BLaER1 treated with 17β-estradiol and CSF1 and Interleukin-3, amounts not matched to agents 10 nM and 100 nM (cell line): ENCODE measurements at regions not wholly inside any gene's neighbourhood (a gene's known extent, or its start where the extent isn't known, plus 50 kb on each side); places are given as distances from the start of the nearest gene placed in this dataset.
"Not testable (repeated sequence)": the region's sequence is repeated elsewhere in the genome, so short reads cannot be mapped to it uniquely, and the experiment has no call there.

Experiments
- H3K27ac ChIP-seq, 11 experiments: shearing (Covaris generic); formaldehyde crosslinking; 2 replicates each; pipeline ENCODE4 v1.8.1; 2022
- H3K27me3 ChIP-seq, 11 experiments: shearing (Covaris generic); formaldehyde crosslinking; 2 replicates each; pipeline ENCODE4 v1.8.1; 2022
- H3K36me3 ChIP-seq, 11 experiments: shearing (Covaris generic); formaldehyde crosslinking; 2 replicates each; pipeline ENCODE4 v1.8.1; 2022
- H3K4me1 ChIP-seq, 10 experiments: shearing (Covaris generic); formaldehyde crosslinking; 2 replicates each; pipeline ENCODE4 v1.8.1; 2022
- H3K4me2 ChIP-seq, 11 experiments: shearing (Covaris generic); formaldehyde crosslinking; 2 replicates each; pipeline ENCODE4 v1.8.1; 2022
- H3K4me3 ChIP-seq, 10 experiments: shearing (Covaris generic); formaldehyde crosslinking; 2 replicates each; pipeline ENCODE4 v1.8.1; 2022
- H3K9ac ChIP-seq, 11 experiments: shearing (Covaris generic); formaldehyde crosslinking; 2 replicates each; pipeline ENCODE4 v1.8.1; 2022
- H3K9me3 ChIP-seq, 11 experiments: shearing (Covaris generic); formaldehyde crosslinking; replicated peaks in 1 of 11; 2 replicates each; pipeline ENCODE4 v1.8.1; 2022
- H4K20me1 ChIP-seq, 11 experiments: shearing (Covaris generic); formaldehyde crosslinking; 2 replicates each; pipeline ENCODE4 v1.8.1; 2022
- Cebpa-rat ChIP-seq, 11 experiments: shearing (Covaris generic); IDR thresholded peaks; 2 replicates each; pipeline ENCODE4 v1.8.1; 2022

- H3K4me3 ChIP-seq = no peak overlapping the region
- H3K9ac ChIP-seq = no peak overlapping the region
- no peak overlapping the region for H3K27ac ChIP-seq
- no peaks in the 10 kb centered on the region for H3K4me1 ChIP-seq
- no peaks in the 10 kb centered on the region for H4K20me1 ChIP-seq
- no peak for TF ChIP-seq Cebpa-rat (IDR thresholded peaks at IDR 0.05)
- no peaks in the 10 kb centered on the region for H3K9me3 ChIP-seq
- no peaks in the 10 kb centered on the region for H3K36me3 ChIP-seq
- H3K27me3 ChIP-seq = no peaks in the 10 kb centered on the region
- H3K4me2 ChIP-seq = no peak overlapping the region
These were observed 325.7 kb downstream of the TLL1 start for GRCh38 chr4:166198516-166199310.

GRCh38 chr4:166202991-166203390, 330.0 kb downstream of the TLL1 start:
- no peaks in the 10 kb centered on the region for H3K27me3 ChIP-seq
- H3K27ac ChIP-seq = no peak overlapping the region
- no peak overlapping the region for H3K4me3 ChIP-seq
- TF ChIP-seq Cebpa-rat (IDR thresholded peaks at IDR 0.05) = no peak
- no peaks in the 10 kb centered on the region for H3K4me1 ChIP-seq
- no peak overlapping the region for H3K9ac ChIP-seq
- no peaks in the 10 kb centered on the region for H3K36me3 ChIP-seq
- H4K20me1 ChIP-seq = no peaks in the 10 kb centered on the region
- no peaks in the 10 kb centered on the region for H3K9me3 ChIP-seq
- no peak overlapping the region for H3K4me2 ChIP-seq

GRCh38 chr4:166212326-166212725, 339.3 kb downstream of the TLL1 start:
- not testable (repeated sequence) for H3K36me3 ChIP-seq, H4K20me1 ChIP-seq, H3K9ac ChIP-seq, H3K4me3 ChIP-seq, H3K4me2 ChIP-seq, H3K27me3 ChIP-seq, H3K4me1 ChIP-seq, H3K27ac ChIP-seq
- peaks cover 30 to 41% (median 38%) of the 10 kb centered on the region in 11 experiments for H3K9me3 ChIP-seq

GRCh38 chr4:166222271-166222670, 349.2 kb downstream of the TLL1 start:
- Histone ChIP-seq H3K36me3 (no peaks in the 10 kb centered on the region), H3K27ac (no peak overlapping the region), H3K9me3 (peaks cover 0 to 6% (median 5%) of the 10 kb centered on the region in 11 experiments; a peak in 19 of 22 replicates), H4K20me1 (no peaks in the 10 kb centered on the region), H3K4me2 (no peak overlapping the region), H3K9ac (no peak overlapping the region), H3K4me1 (no peaks in the 10 kb centered on the region), H3K4me3 (no peak overlapping the region), H3K27me3 (no peaks in the 10 kb centered on the region)
- TF ChIP-seq Cebpa-rat (IDR thresholded peaks at IDR 0.05) = no peak

GRCh38 chr4:166228112-166228511, 355.1 kb downstream of the TLL1 start:
- H3K27me3 ChIP-seq = no peaks in the 10 kb centered on the region
- peaks cover 6 to 17% (median 16%) of the 10 kb centered on the region in 11 experiments; a peak in 19 of 22 replicates for H3K9me3 ChIP-seq
- H3K4me1 ChIP-seq = no peaks in the 10 kb centered on the region
- no peak overlapping the region for H3K9ac ChIP-seq
- H3K36me3 ChIP-seq = no peaks in the 10 kb centered on the region
- TF ChIP-seq Cebpa-rat (IDR thresholded peaks at IDR 0.05) = no peak
- no peaks in the 10 kb centered on the region for H4K20me1 ChIP-seq
- no peak overlapping the region for H3K4me2 ChIP-seq
- no peak overlapping the region for H3K27ac ChIP-seq
- no peak overlapping the region for H3K4me3 ChIP-seq

- peaks cover 6 to 17% (median 16%) of the 10 kb centered on the region in 11 experiments; a peak in 19 of 22 replicates for H3K9me3 ChIP-seq
- H3K4me1 ChIP-seq = no peaks in the 10 kb centered on the region
- no peaks in the 10 kb centered on the region; a peak in 1 of 22 replicates for H4K20me1 ChIP-seq
- no peaks in the 10 kb centered on the region for H3K27me3 ChIP-seq
- H3K36me3 ChIP-seq = no peaks in the 10 kb centered on the region
- no peak for TF ChIP-seq Cebpa-rat (IDR thresholded peaks at IDR 0.05)
- no peak overlapping the region for H3K4me2 ChIP-seq
- no peak overlapping the region for H3K27ac ChIP-seq
- no peak overlapping the region for H3K4me3 ChIP-seq
- H3K9ac ChIP-seq = no peak overlapping the region
These were observed 356.8 kb downstream of the TLL1 start for GRCh38 chr4:166229799-166230198.

GRCh38 chr4:166230841-166231240, 357.8 kb downstream of the TLL1 start:
- no peak for TF ChIP-seq Cebpa-rat (IDR thresholded peaks at IDR 0.05)
- no peaks in the 10 kb centered on the region for H3K27me3 ChIP-seq
- H3K27ac ChIP-seq = no peak overlapping the region
- no peaks in the 10 kb centered on the region for H3K36me3 ChIP-seq
- H3K9ac ChIP-seq = no peak overlapping the region
- H3K4me2 ChIP-seq = no peak overlapping the region
- peaks cover 6 to 17% (median 16%) of the 10 kb centered on the region in 11 experiments; a peak in 19 of 22 replicates for H3K9me3 ChIP-seq
- H3K4me1 ChIP-seq = no peaks in the 10 kb centered on the region
- no peaks in the 10 kb centered on the region; a peak in 1 of 22 replicates for H4K20me1 ChIP-seq
- H3K4me3 ChIP-seq = no peak overlapping the region

GRCh38 chr4:166239354-166239753, 366.3 kb downstream of the TLL1 start:
- TF ChIP-seq Cebpa-rat (IDR thresholded peaks at IDR 0.05) = no peak
- H3K36me3 ChIP-seq = no peaks in the 10 kb centered on the region
- H3K9me3 ChIP-seq = no peaks in the 10 kb centered on the region
- H3K4me1 ChIP-seq = no peaks in the 10 kb centered on the region
- no peak overlapping the region for H3K27ac ChIP-seq
- no peak overlapping the region for H3K9ac ChIP-seq
- no peaks in the 10 kb centered on the region for H3K27me3 ChIP-seq
- H4K20me1 ChIP-seq = no peaks in the 10 kb centered on the region; a peak in 2 of 22 replicates
- H3K4me2 ChIP-seq = no peak overlapping the region
- no peak overlapping the region for H3K4me3 ChIP-seq

GRCh38 chr4:166252487-166253402, 379.7 kb downstream of the TLL1 start:
- H3K9me3 ChIP-seq = no peaks in the 10 kb centered on the region
- H3K27ac ChIP-seq = no peak overlapping the region
- no peaks in the 10 kb centered on the region for H3K27me3 ChIP-seq
- H3K4me3 ChIP-seq = no peak overlapping the region
- H3K36me3 ChIP-seq = no peaks in the 10 kb centered on the region
- H4K20me1 ChIP-seq = no peaks in the 10 kb centered on the region
- no peak for TF ChIP-seq Cebpa-rat (IDR thresholded peaks at IDR 0.05)
- H3K4me1 ChIP-seq = peaks cover 0 to under 1% (median 0%) of the 10 kb centered on the region in 10 experiments; a peak in 1 of 20 replicates
- H3K4me2 ChIP-seq = no peak overlapping the region
- H3K9ac ChIP-seq = no peak overlapping the region
